ENCODE measurements at regions not wholly inside any gene's neighbourhood (a gene's known extent, or its start where the extent isn't known, plus 50 kb on each side); places are given as distances from the start of the nearest gene placed in this dataset.

- no peaks in the 10 kb centered on the region for H3K27me3 ChIP-seq (ENCODE audit: insufficient read depth, low read depth)
- H4K20me1 ChIP-seq (ENCODE audit: insufficient read depth) = no peaks in the 10 kb centered on the region
- H3K36me3 ChIP-seq (ENCODE audit: insufficient read depth) = no peaks in the 10 kb centered on the region
- no peak overlapping the region for H3K4me2 ChIP-seq
- TF ChIP-seq, protein P1, sequence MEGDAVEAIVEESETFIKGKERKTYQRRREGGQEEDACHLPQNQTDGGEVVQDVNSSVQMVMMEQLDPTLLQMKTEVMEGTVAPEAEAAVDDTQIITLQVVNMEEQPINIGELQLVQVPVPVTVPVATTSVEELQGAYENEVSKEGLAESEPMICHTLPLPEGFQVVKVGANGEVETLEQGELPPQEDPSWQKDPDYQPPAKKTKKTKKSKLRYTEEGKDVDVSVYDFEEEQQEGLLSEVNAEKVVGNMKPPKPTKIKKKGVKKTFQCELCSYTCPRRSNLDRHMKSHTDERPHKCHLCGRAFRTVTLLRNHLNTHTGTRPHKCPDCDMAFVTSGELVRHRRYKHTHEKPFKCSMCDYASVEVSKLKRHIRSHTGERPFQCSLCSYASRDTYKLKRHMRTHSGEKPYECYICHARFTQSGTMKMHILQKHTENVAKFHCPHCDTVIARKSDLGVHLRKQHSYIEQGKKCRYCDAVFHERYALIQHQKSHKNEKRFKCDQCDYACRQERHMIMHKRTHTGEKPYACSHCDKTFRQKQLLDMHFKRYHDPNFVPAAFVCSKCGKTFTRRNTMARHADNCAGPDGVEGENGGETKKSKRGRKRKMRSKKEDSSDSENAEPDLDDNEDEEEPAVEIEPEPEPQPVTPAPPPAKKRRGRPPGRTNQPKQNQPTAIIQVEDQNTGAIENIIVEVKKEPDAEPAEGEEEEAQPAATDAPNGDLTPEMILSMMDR (conservative IDR thresholded peaks at IDR 0.05; ENCODE audit: low read depth, low read length) = no peak
- no peaks in the 10 kb centered on the region for H3K4me1 ChIP-seq (ENCODE audit: low read depth, poor library complexity, severe bottlenecking)
- H3K4me3 ChIP-seq (IDR thresholded peaks at IDR 0.05; ENCODE audit: insufficient read depth, low read depth, low read length) = no peak overlapping the region
- no peak overlapping the region for H2AFZ ChIP-seq (ENCODE audit: low read depth)
- no peak overlapping the region for H3K9ac ChIP-seq
- H3K79me2 ChIP-seq (ENCODE audit: insufficient read depth, low read depth) = no peaks in the 10 kb centered on the region
- no peak overlapping the region for H3K27ac ChIP-seq
These were observed 285.5 kb downstream of the HACE1 start for GRCh38 chr6:104574135-104574750.

- no peaks in the 10 kb centered on the region for H3K4me1 ChIP-seq (ENCODE audit: low read depth, poor library complexity, severe bottlenecking)
- no peaks in the 10 kb centered on the region for H3K27me3 ChIP-seq (ENCODE audit: insufficient read depth, low read depth)
- no peaks in the 10 kb centered on the region for H3K36me3 ChIP-seq (ENCODE audit: insufficient read depth)
- no peak overlapping the region for H2AFZ ChIP-seq (ENCODE audit: low read depth)
- H3K9ac ChIP-seq = no peak overlapping the region
- no peak overlapping the region for H3K27ac ChIP-seq
- H3K4me2 ChIP-seq = no peak overlapping the region
- no peak overlapping the region for H3K4me3 ChIP-seq (IDR thresholded peaks at IDR 0.05; ENCODE audit: insufficient read depth, low read depth, low read length)
- TF ChIP-seq, protein P1 (conservative IDR thresholded peaks at IDR 0.05; ENCODE audit: low read depth, low read length) = no peak
- H4K20me1 ChIP-seq (ENCODE audit: insufficient read depth) = no peaks in the 10 kb centered on the region
- no peaks in the 10 kb centered on the region for H3K79me2 ChIP-seq (ENCODE audit: insufficient read depth, low read depth)
These were observed 286.4 kb downstream of the HACE1 start for GRCh38 chr6:104573350-104573749.

DNA sequence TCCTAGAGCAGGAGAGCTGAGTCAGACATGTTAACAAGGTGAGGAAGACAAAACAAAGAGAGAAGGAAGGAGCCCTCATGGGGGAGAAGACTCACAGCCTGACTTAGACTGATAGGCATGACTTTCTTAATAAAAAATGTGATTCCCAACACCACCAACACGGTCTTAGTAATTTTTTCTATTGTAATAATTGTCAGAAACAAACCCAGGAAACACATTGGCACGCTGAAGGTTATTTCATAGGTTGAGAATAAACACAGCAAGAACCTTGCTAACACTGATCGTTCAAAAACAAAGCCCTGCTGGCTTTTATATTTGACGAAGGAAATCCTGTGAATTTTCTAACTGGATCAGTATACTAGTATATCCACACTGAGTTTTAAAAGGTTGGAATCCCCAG lies 286.8 kb downstream of the HACE1 start:
- Histone ChIP-seq H4K20me1 (ENCODE audit: insufficient read depth) (no peaks in the 10 kb centered on the region), H3K27ac (no peak overlapping the region)

GRCh38 chr6:104566411-104566810 lies 293.3 kb downstream of the HACE1 start:
- Histone ChIP-seq H3K79me2 (ENCODE audit: insufficient read depth, low read depth) (no peaks in the 10 kb centered on the region), H3K4me3 (IDR thresholded peaks at IDR 0.05; ENCODE audit: insufficient read depth, low read depth, low read length) (no peak overlapping the region), H3K27me3 (ENCODE audit: insufficient read depth, low read depth) (no peaks in the 10 kb centered on the region), H3K9ac (no peak overlapping the region), H4K20me1 (ENCODE audit: insufficient read depth) (no peaks in the 10 kb centered on the region), H3K4me2 (no peak overlapping the region), H3K27ac (no peak overlapping the region), H2AFZ (ENCODE audit: low read depth) (no peak overlapping the region), H3K36me3 (ENCODE audit: insufficient read depth) (no peaks in the 10 kb centered on the region), H3K4me1 (ENCODE audit: low read depth, poor library complexity, severe bottlenecking) (no peaks in the 10 kb centered on the region)
- TF ChIP-seq, protein P1 (conservative IDR thresholded peaks at IDR 0.05; ENCODE audit: low read depth, low read length) = no peak

More for the DNA sequence above, 286.8 kb downstream of the HACE1 start:
- Histone ChIP-seq H3K4me1 (ENCODE audit: low read depth, poor library complexity, severe bottlenecking) (no peaks in the 10 kb centered on the region), H3K36me3 (ENCODE audit: insufficient read depth) (no peaks in the 10 kb centered on the region), H3K4me2 (no peak overlapping the region), H3K79me2 (ENCODE audit: insufficient read depth, low read depth) (no peaks in the 10 kb centered on the region), H3K27me3 (ENCODE audit: insufficient read depth, low read depth) (no peaks in the 10 kb centered on the region), H3K9ac (no peak overlapping the region), H2AFZ (ENCODE audit: low read depth) (no peak overlapping the region), H3K4me3 (IDR thresholded peaks at IDR 0.05; ENCODE audit: insufficient read depth, low read depth, low read length) (no peak overlapping the region)
- TF ChIP-seq, protein P1 (conservative IDR thresholded peaks at IDR 0.05; ENCODE audit: low read depth, low read length) = no peak
